Tibial nerve (tissue), 4 donors: ENCODE measurements at regions not wholly inside any gene's neighbourhood (a gene's known extent, or its start where the extent isn't known, plus 50 kb on each side); places are given as distances from the start of the nearest gene placed in this dataset.

Source experiments
- DNase-seq, 2 donors: peaks; one replicate each; pipeline ENCODE4 v3.0.0-alpha.2; 2019; ENCODE audit warnings: low spot score in 2 of 2
- H3K27ac ChIP-seq, 4 donors: fragments of 200-600 bp; sonication (generic) in 3 of 4; one replicate each; pipeline ENCODE4 v1.5.1; 2017 to 2019; ENCODE audit warnings: mild to moderate bottlenecking in 1 of 4
- H3K27me3 ChIP-seq, 2 donors: fragments of 200-600 bp; sonication (generic) in 1 of 2; one replicate each; pipeline versions ENCODE4 v1.5.1 to v1.6.0; 2017 to 2019
- H3K36me3 ChIP-seq, 3 donors: fragments of 200-600 bp; sonication (generic); one replicate each; pipeline ENCODE4 v1.5.1; 2018 to 2019
- H3K4me1 ChIP-seq, 4 donors: fragments of 200-600 bp; sonication (generic) in 3 of 4; one replicate each; pipeline ENCODE4 v1.5.1; 2017 to 2019
- H3K4me3 ChIP-seq, 4 donors: fragments of 200-600 bp; sonication (generic) in 3 of 4; one replicate each; pipeline ENCODE4 v1.5.1; 2017 to 2019; ENCODE audit warnings: mild to moderate bottlenecking in 1 of 4, moderate library complexity in 1 of 4
- H3K9me3 ChIP-seq, 4 donors: fragments of 200-600 bp; sonication (generic) in 3 of 4; one replicate each; pipeline ENCODE4 v1.5.1; 2017 to 2019
- CTCF ChIP-seq, 5 experiments: fragments of 200-600 bp in 3 of 5; fragments of 450-650 bp in 2 of 5; sonication (generic) in 3 of 5; IDR thresholded peaks; one replicate each; pipeline ENCODE4 v1.5.1; 2016 to 2019; ENCODE audit warnings: antibody characterized with exemption in 5 of 5, mild to moderate bottlenecking in 3 of 5, moderate library complexity in 2 of 5
- EP300 ChIP-seq, 2 donors: sonication (generic); formaldehyde crosslinking; IDR thresholded peaks; one replicate each; pipeline ENCODE4 v1.6.1; 2017; ENCODE audit warnings: antibody characterized with exemption in 2 of 2, mild to moderate bottlenecking in 1 of 2
- POLR2A ChIP-seq, 2 donors: fragments of 450-650 bp; IDR thresholded peaks; one replicate each; pipeline ENCODE4 v1.6.1; 2017; ENCODE audit warnings: antibody characterized with exemption in 2 of 2, mild to moderate bottlenecking in 2 of 2, moderate library complexity in 2 of 2
- WGBS, 2 donors: methylation state at CpG; one replicate each; pipeline ENCODE4 v1.1.5; 2018; 5-methylcytosine and 5-hydroxymethylcytosine counted together

- Histone ChIP-seq H3K27ac (no peak overlapping the region), H3K27me3 (peaks cover 4 to 73% of the 10 kb centered on the region in 2 donors), H3K4me1 (peaks cover 0 to 30% (median 14%) of the 10 kb centered on the region in 4 donors), H3K9me3 (no peaks in the 10 kb centered on the region), H3K36me3 (no peaks in the 10 kb centered on the region), H3K4me3 (no peak overlapping the region)
- TF ChIP-seq EP300 (IDR thresholded peaks at IDR 0.05): no peak
- no peak for TF ChIP-seq POLR2A (IDR thresholded peaks at IDR 0.05)
- WGBS, 2 donors: 63 to 68% methylated on average over 9 of the region's 9 CpGs
- no peak for DNase-seq
These were observed 137.4 kb downstream of the INSIG2 start for GRCh38 chr2:118225666-118226065.

GRCh38 chr2:118224895-118225311 lies 136.6 kb downstream of the INSIG2 start:
- WGBS, 2 donors: 53 to 63% methylated on average over 15 of the region's 15 CpGs
- peak overlapping the region in 1 of 4 donors; percentile 43 for H3K4me3 ChIP-seq

GRCh38 chr2:118223992-118224894 lies 136.0 kb downstream of the INSIG2 start:
- Histone ChIP-seq H3K9me3 (no peaks in the 10 kb centered on the region), H3K4me3 (peak overlapping the region in 3 of 4 donors; percentile 42 to 43 (median 42)), H3K36me3 (no peaks in the 10 kb centered on the region), H3K27ac (no peak overlapping the region), H3K27me3 (peaks cover 4 to 87% of the 10 kb centered on the region in 2 donors), H3K4me1 (peaks cover 0 to 30% (median 14%) of the 10 kb centered on the region in 4 donors)
- 7 to 12% methylated on average over 62 to 75 of the region's 77 CpGs for WGBS, 2 donors
- no peak for DNase-seq
- no peak for TF ChIP-seq CTCF (IDR thresholded peaks at IDR 0.05)
- TF ChIP-seq POLR2A (IDR thresholded peaks at IDR 0.05): no peak
- TF ChIP-seq EP300 (IDR thresholded peaks at IDR 0.05): peak in 1 of 2 donors; percentile 16

More at GRCh38 chr2:118224895-118225311, 136.6 kb downstream of the INSIG2 start:
- peaks cover 4 to 80% of the 10 kb centered on the region in 2 donors for H3K27me3 ChIP-seq
- DNase-seq: no peak
- H3K36me3 ChIP-seq: no peaks in the 10 kb centered on the region
- TF ChIP-seq EP300 (IDR thresholded peaks at IDR 0.05) (no peak), CTCF (IDR thresholded peaks at IDR 0.05) (no peak)
- H3K9me3 ChIP-seq: no peaks in the 10 kb centered on the region
- H3K27ac ChIP-seq: no peak overlapping the region
- H3K4me1 ChIP-seq: peaks cover 0 to 30% (median 14%) of the 10 kb centered on the region in 4 donors

GRCh38 chr2:118223511-118223991 lies 135.3 kb downstream of the INSIG2 start:
- peaks cover 4 to 94% of the 10 kb centered on the region in 2 donors for H3K27me3 ChIP-seq
- no peaks in the 10 kb centered on the region for H3K36me3 ChIP-seq
- no peak for DNase-seq
- H3K9me3 ChIP-seq: no peaks in the 10 kb centered on the region
- H3K27ac ChIP-seq: no peak overlapping the region
- peak in 1 of 2 donors; percentile 4 for TF ChIP-seq EP300 (IDR thresholded peaks at IDR 0.05)
- no peak for TF ChIP-seq POLR2A (IDR thresholded peaks at IDR 0.05)
- no peak for TF ChIP-seq CTCF (IDR thresholded peaks at IDR 0.05)
- H3K4me3 ChIP-seq: peak overlapping the region in 3 of 4 donors; percentile 42 to 43 (median 42)
- H3K4me1 ChIP-seq: peaks cover 0 to 30% (median 14%) of the 10 kb centered on the region in 4 donors
- WGBS, 2 donors: 10% methylated on average over 25 of the region's 25 CpGs

- H3K27ac ChIP-seq: no peak overlapping the region
- H3K4me1 ChIP-seq: peaks cover 0 to 30% (median 14%) of the 10 kb centered on the region in 4 donors
- no peak overlapping the region for H3K4me3 ChIP-seq
- H3K27me3 ChIP-seq: peaks cover 4 to 94% of the 10 kb centered on the region in 2 donors
- DNase-seq: no peak
- H3K9me3 ChIP-seq: no peaks in the 10 kb centered on the region
- H3K36me3 ChIP-seq: no peaks in the 10 kb centered on the region
- TF ChIP-seq EP300 (IDR thresholded peaks at IDR 0.05) (peak in 1 of 2 donors; percentile 32), POLR2A (IDR thresholded peaks at IDR 0.05) (no peak)
- WGBS, 2 donors: 11 to 20% methylated on average over 8 of the region's 8 CpGs
These were observed 134.6 kb downstream of the INSIG2 start for GRCh38 chr2:118222672-118223421.
